HEK293 (cell line): ENCODE measurements at regions not wholly inside any gene's neighbourhood (a gene's known extent, or its start where the extent isn't known, plus 50 kb on each side); places are given as distances from the start of the nearest gene placed in this dataset.

Source experiments
- CTCF ChIP-seq: fragments of 450-650 bp; formaldehyde crosslinking; IDR thresholded peaks from 2 replicates; pipeline ENCODE4 v1.5.1; 2016; ENCODE audit warnings: missing biosample characterization, missing genetic modification characterization
- GLIS1 ChIP-seq: fragments of 450-650 bp; formaldehyde crosslinking; IDR thresholded peaks from 2 replicates; pipeline ENCODE4 v1.5.1; 2016; ENCODE audit warnings: missing biosample characterization, missing genetic modification characterization
- MYNN ChIP-seq: fragments of 450-650 bp; formaldehyde crosslinking; IDR thresholded peaks from 2 replicates; pipeline ENCODE4 v1.5.1; 2016; ENCODE audit warnings: missing biosample characterization, missing genetic modification characterization, borderline replicate concordance
- ZBTB1 ChIP-seq: fragments of 450-650 bp; formaldehyde crosslinking; IDR thresholded peaks from 2 replicates; pipeline ENCODE4 v1.5.1; 2016; ENCODE audit warnings: missing biosample characterization, missing genetic modification characterization
- ZBTB8A ChIP-seq: fragments of 450-650 bp; formaldehyde crosslinking; IDR thresholded peaks from 2 replicates; pipeline ENCODE4 v1.5.1; 2016; ENCODE audit warnings: missing biosample characterization, missing genetic modification characterization
- ZEB2 ChIP-seq: fragments of 450-650 bp; formaldehyde crosslinking; IDR thresholded peaks from 2 replicates; pipeline ENCODE4 v1.5.1; 2016; ENCODE audit warnings: missing biosample characterization, missing genetic modification characterization
- ZNF184 ChIP-seq: fragments of 450-650 bp; IDR thresholded peaks from 2 replicates; pipeline ENCODE4 v1.5.1; 2018; ENCODE audit warnings: missing biosample characterization, mild to moderate bottlenecking, missing genetic modification characterization
- ZNF26 ChIP-seq: fragments of 450-650 bp; formaldehyde crosslinking; IDR thresholded peaks from 2 replicates; pipeline ENCODE4 v1.5.1; 2016; ENCODE audit warnings: missing biosample characterization, missing genetic modification characterization
- ZNF311 ChIP-seq: fragments of 450-650 bp; formaldehyde crosslinking; IDR thresholded peaks from 2 replicates; pipeline ENCODE4 v1.5.1; 2017; ENCODE audit warnings: missing biosample characterization, missing genetic modification characterization, borderline replicate concordance
- ZNF391 ChIP-seq: fragments of 450-650 bp; formaldehyde crosslinking; IDR thresholded peaks from 2 replicates; pipeline ENCODE4 v1.5.1; 2016; ENCODE audit warnings: low read depth, missing biosample characterization, missing genetic modification characterization, borderline replicate concordance
- ZNF510 ChIP-seq: fragments of 450-650 bp; formaldehyde crosslinking; IDR thresholded peaks from 2 replicates; pipeline ENCODE4 v1.5.1; 2018; ENCODE audit warnings: mild to moderate bottlenecking, missing genetic modification characterization, missing biosample characterization; ENCODE audit not compliant: insufficient replicate concordance
- ZNF624 ChIP-seq: fragments of 450-650 bp; formaldehyde crosslinking; IDR thresholded peaks from 2 replicates; pipeline ENCODE4 v1.5.1; 2017; ENCODE audit warnings: missing biosample characterization, missing genetic modification characterization
- ZNF701 ChIP-seq: fragments of 450-650 bp; formaldehyde crosslinking; IDR thresholded peaks from 2 replicates; pipeline ENCODE4 v1.5.1; 2016; ENCODE audit warnings: missing biosample characterization, missing genetic modification characterization
- ZNF747 ChIP-seq: fragments of 450-650 bp; formaldehyde crosslinking; IDR thresholded peaks from 2 replicates; pipeline ENCODE4 v1.5.1; 2016; ENCODE audit warnings: missing biosample characterization, missing genetic modification characterization

- TF ChIP-seq CTCF (tag by site-specific recombination) = no peak
- TF ChIP-seq ZNF624 = no peak
- TF ChIP-seq ZNF184 (tag by site-specific recombination) = no peak
- TF ChIP-seq ZNF701 (tag by site-specific recombination) = no peak
- no peak for TF ChIP-seq ZNF510 (tag by site-specific recombination)
- TF ChIP-seq ZNF747 (tag by site-specific recombination) = no peak
- TF ChIP-seq ZEB2 (tag by site-specific recombination) = no peak
- TF ChIP-seq ZNF26 (tag by site-specific recombination) = no peak
- no peak for TF ChIP-seq ZBTB8A (tag by site-specific recombination)
- no peak for TF ChIP-seq MYNN
- TF ChIP-seq ZNF391 = no peak
- TF ChIP-seq GLIS1 (tag by site-specific recombination) = no peak
- no peak for TF ChIP-seq ZBTB1 (tag by site-specific recombination)
- TF ChIP-seq ZNF311 (tag by site-specific recombination) = no peak
Measured at GRCh38 chr6:100266494-100267401, 198.0 kb downstream of the SIM1 start.
